ENCODE measurements at regions not wholly inside any gene's neighbourhood (a gene's known extent, or its start where the extent isn't known, plus 50 kb on each side); places are given as distances from the start of the nearest gene placed in this dataset.

DNA sequence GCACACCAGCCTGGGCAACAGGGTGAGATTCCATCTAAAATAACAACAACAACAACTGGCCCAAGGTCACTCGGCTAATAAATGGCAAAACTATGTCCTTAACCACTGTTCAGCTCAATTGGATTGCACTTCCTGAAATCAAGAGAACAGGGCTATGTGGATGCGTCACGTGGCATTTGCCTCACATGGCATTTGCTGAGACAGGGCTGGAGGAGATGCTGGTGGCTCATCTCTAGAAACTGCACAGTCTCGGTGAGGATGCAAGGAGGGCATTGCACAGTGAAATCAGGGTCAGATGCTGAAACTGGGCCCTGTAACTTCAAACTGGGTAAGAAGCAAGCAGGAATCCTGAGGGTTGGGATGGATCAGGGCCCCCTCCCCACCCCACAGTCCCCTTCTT is 171.9 kb downstream of the BUD13 start:
- TF ChIP-seq POLR2AphosphoS5 (IDR thresholded peaks at IDR 0.05) (no peak), EP300 (IDR thresholded peaks at IDR 0.05) (no peak)

All from gastroesophageal sphincter (tissue), 2 donors.